ENCODE measurements at regions not wholly inside any gene's neighbourhood (a gene's known extent, or its start where the extent isn't known, plus 50 kb on each side); places are given as distances from the start of the nearest gene placed in this dataset.

GRCh38 chr21:22345624-22346023 is 1347.4 kb downstream of the NCAM2 start:
- Histone ChIP-seq H3K27ac (ENCODE audit: low read length) (no peak overlapping the region), H3K27me3 (ENCODE audit: control insufficient read depth, insufficient read depth, low read length) (no peaks in the 10 kb centered on the region), H3K4me3 (ENCODE audit: low read depth in 2 of 2, low read length in 2 of 2) (no peak overlapping the region), H3K36me3 (ENCODE audit: control insufficient read depth, insufficient read depth, low read length) (no peaks in the 10 kb centered on the region), H3K4me1 (ENCODE audit: control insufficient read depth, insufficient read depth, low read length) (no peaks in the 10 kb centered on the region), H3K9me3 (ENCODE audit: control insufficient read depth, insufficient read depth, low read depth, low read length) (no peaks in the 10 kb centered on the region)
- TF ChIP-seq POLR2AphosphoS5 (IDR thresholded peaks at IDR 0.05; ENCODE audit: low read depth, low read length) (no peak), REST (IDR thresholded peaks at IDR 0.05; ENCODE audit: insufficient read depth in 1 of 2, low read depth in 2 of 2, low read length in 1 of 2) (no peak), SIN3A (IDR thresholded peaks at IDR 0.05; ENCODE audit: borderline replicate concordance, insufficient read depth, low read depth, low read length) (no peak), TCF7L2 (IDR thresholded peaks at IDR 0.05; ENCODE audit: low read depth, low read length) (no peak), CTCF (IDR thresholded peaks at IDR 0.05) (no peak)
- no TSS peak for BruUV-seq (replicated peaks)
- DNase-seq (ENCODE audit: low read depth, low spot score): no peak
- ATAC-seq: no peak
- POLR2A ChIA-PET: no interaction called here
- in situ Hi-C loops (cut with HindIII; ENCODE audit: low pct_unique_long_range_greater_than_20kb, low sequenced_read_pairs) (no loop called here), intact Hi-C loops (cut with micrococcal nuclease; ENCODE audit: unreplicated experiment) (no loop called here)
- CTCF ChIA-PET: no interaction called here

GRCh38 chr21:22346576-22346975 is 1348.4 kb downstream of the NCAM2 start:
- H3K9me3 ChIP-seq (ENCODE audit: control insufficient read depth, insufficient read depth, low read depth, low read length): no peaks in the 10 kb centered on the region
- ATAC-seq (no peak), DNase-seq (ENCODE audit: low read depth, low spot score) (no peak)

More at GRCh38 chr21:22346576-22346975, 1348.4 kb downstream of the NCAM2 start:
- in situ Hi-C loops (cut with HindIII; ENCODE audit: low pct_unique_long_range_greater_than_20kb, low sequenced_read_pairs): no loop called here
- Histone ChIP-seq H3K4me1 (ENCODE audit: control insufficient read depth, insufficient read depth, low read length) (no peaks in the 10 kb centered on the region), H3K27ac (ENCODE audit: low read length) (no peak overlapping the region), H3K4me3 (ENCODE audit: low read depth in 2 of 2, low read length in 2 of 2) (no peak overlapping the region), H3K36me3 (ENCODE audit: control insufficient read depth, insufficient read depth, low read length) (no peaks in the 10 kb centered on the region), H3K27me3 (ENCODE audit: control insufficient read depth, insufficient read depth, low read length) (no peaks in the 10 kb centered on the region)
- POLR2A ChIA-PET: no interaction called here
- TF ChIP-seq REST (IDR thresholded peaks at IDR 0.05; ENCODE audit: insufficient read depth in 1 of 2, low read depth in 2 of 2, low read length in 1 of 2) (no peak), TCF7L2 (IDR thresholded peaks at IDR 0.05; ENCODE audit: low read depth, low read length) (no peak), POLR2AphosphoS5 (IDR thresholded peaks at IDR 0.05; ENCODE audit: low read depth, low read length) (no peak), SIN3A (IDR thresholded peaks at IDR 0.05; ENCODE audit: borderline replicate concordance, insufficient read depth, low read depth, low read length) (no peak), CTCF (IDR thresholded peaks at IDR 0.05) (no peak)
- no TSS peak for BruUV-seq (replicated peaks)
- intact Hi-C loops (cut with micrococcal nuclease; ENCODE audit: unreplicated experiment): no loop called here
- CTCF ChIA-PET: no interaction called here

All from Panc1 (cell line).